HG03175 (cell line): ENCODE measurements at regions not wholly inside any gene's neighbourhood (a gene's known extent, or its start where the extent isn't known, plus 50 kb on each side); places are given as distances from the start of the nearest gene placed in this dataset.
"Not testable (repeated sequence)": the region's sequence is repeated elsewhere in the genome, so short reads cannot be mapped to it uniquely, and the experiment has no call there.

Experiments
- ATAC-seq: cut with Tn5 transposase; IDR thresholded peaks from one replicate; pipeline ENCODE4 v1.9.1; 2021; ENCODE audit warnings: mild to moderate bottlenecking, moderate library complexity; ENCODE audit not compliant: unreplicated experiment

DNA sequence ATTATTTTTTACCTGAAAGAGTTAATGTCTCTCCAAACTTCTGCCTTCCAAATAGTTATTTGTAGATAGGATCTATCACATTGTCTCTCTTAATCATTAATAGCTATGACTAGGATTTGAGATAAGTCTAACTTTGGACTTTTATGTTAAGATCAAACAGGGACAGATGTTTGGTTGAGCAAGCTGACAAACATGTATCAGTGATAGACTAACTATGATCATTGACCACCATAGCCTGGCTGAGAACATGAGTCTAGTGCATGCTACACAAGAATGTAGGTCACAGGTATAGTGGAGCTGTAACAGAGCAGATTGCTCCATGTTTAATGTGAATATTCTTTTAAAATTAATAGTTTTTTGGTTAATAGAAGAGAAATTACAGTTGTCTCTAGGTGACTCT is 52.0 kb downstream of the SYT15B start:
- ATAC-seq: not testable (repeated sequence)

DNA sequence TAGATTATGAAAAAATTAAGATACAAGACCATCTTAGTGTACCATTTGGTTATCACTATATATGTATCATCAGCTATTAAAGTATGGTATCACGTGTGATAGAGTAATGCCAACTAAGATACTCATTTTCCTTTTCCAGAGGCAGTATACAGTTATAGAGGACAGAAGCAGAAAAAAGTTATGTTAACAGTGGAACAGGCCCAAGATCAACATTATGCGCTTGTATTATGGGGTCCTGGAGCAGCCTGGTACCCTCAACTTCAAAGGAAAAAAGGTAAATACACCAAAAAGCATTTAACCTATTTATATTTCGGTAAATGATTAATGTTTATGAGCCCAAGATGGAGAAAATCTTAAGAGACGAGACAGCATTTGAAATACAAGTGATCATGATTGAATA is 52.9 kb downstream of the SYT15B start:
- not testable (repeated sequence) for ATAC-seq

DNA sequence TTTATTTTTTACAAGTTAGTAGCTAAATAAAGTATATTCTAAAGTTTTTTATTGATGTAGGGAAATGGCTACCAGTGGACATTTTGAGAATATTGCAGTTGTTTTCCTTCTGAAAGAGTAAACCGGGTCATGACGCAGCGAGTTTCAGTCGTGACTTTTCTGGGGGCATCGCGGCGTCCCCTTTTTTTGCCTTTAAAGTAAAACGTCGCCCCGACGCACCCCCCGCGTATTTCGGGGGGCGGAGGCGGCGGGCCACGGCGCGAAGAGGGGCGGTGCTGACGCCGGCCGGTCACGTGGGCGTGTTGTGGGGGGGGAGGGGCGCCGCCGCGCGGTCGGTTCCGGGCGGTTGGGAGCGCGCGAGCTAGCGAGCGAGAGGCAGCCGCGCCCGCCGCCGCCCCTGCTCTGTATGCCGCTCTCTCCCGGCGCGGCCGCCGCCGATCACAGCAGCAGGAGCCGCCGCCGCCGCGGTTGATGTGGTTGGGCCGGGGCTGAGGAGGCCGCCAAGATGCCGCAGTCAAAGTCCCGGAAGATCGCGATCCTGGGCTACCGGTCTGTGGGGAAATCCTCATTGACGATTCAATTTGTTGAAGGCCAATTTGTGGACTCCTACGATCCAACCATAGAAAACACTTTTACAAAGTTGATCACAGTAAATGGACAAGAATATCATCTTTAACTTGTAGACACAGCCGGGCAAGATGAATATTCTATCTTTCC is 57.5 kb downstream of the SYT15B start:
- peak; percentile 96 for ATAC-seq

DNA sequence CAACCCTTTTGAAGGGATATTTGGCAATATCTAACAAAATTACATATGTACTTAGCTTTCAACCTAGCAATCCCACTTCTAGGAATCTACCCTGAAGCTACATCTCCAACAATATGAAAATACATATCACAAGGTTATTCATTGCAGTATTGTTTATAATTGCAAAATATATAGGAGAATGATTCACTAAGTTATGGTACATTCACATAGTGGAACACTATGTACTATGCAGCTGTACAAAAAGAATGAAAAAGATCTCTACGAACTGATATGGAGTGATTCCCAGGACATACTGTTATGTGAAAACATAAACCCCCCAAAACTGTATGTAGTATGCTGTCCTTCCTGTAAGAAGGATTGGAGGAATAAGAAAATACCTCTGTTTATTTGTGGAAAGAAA is 62.1 kb downstream of the SYT15B start:
- not testable (repeated sequence) for ATAC-seq

DNA sequence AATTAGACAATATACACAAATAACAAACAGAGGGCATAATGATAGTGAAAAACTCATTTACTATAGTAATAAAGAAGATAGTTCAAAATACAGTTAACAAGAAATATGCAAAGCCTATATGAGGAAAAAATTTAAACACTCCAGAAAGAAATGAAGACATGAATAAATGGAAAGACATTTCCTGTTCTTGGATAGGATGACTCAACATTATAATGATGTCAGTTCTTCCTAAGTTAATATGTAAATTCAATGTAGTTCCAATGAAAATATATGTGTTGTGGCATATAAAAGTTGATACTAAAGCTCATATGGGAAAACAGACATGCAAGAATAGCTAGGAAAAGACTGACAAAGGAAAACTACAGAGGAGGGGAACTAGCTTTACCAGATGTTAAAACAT is 63.5 kb downstream of the SYT15B start:
- ATAC-seq: not testable (repeated sequence)

DNA sequence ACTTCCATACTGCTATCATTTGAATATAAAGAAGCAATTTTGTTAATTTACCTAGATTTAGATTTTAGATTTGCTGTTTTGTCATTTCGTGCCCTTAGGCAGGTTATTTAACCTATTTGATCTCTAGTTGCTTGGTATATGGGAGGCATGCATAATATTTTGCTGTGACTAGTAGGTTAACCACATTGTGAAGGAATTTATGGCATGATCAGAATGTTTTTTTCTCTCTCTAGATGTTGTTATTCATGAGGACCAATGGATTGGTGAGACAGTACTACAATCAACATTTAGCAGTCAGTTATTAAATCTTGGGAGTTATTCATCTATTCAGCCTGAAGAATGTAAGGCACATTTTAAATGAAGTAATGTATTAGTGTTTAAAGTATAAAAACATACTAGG is 67.2 kb downstream of the SYT15B start:
- ATAC-seq: not testable (repeated sequence)

DNA sequence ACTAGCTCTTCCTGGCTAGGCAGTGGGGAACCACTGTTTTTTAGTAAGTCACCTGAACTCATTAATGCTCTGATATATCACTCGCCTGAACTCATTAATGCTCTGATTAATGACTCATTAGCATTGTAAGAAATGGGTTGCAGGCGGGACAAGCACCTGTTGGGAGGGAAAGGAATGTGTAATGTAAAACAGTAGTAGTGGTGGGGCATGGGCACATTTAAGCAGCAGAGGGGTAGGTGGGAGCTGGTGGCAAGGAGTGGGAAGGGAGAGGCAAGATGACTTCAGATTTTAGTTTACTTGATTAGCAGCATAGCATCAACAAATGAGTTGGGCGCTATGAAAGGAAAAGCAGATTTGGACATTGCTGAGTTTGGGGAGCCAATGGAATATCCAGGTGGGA is 68.2 kb downstream of the SYT15B start:
- ATAC-seq: not testable (repeated sequence)

DNA sequence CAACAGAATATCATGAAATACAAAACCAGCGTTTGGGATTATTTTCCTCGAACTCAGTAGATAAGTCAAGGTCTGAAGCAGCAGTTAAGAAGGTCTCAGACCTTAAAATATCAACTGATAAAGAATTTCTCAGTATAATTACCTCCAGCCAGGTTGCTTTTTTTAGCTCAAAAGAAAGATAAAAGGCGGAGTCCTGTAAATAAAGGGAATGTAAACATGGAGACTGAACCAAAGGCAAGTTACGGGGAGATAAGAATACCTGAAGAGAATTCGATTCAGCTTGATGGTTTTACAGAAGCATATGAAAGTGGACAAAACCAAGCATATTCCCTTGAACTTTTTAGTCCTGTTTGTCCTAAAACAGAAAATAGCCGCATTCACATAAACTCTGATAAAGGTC is 73.1 kb downstream of the SYT15B start:
- ATAC-seq: not testable (repeated sequence)

DNA sequence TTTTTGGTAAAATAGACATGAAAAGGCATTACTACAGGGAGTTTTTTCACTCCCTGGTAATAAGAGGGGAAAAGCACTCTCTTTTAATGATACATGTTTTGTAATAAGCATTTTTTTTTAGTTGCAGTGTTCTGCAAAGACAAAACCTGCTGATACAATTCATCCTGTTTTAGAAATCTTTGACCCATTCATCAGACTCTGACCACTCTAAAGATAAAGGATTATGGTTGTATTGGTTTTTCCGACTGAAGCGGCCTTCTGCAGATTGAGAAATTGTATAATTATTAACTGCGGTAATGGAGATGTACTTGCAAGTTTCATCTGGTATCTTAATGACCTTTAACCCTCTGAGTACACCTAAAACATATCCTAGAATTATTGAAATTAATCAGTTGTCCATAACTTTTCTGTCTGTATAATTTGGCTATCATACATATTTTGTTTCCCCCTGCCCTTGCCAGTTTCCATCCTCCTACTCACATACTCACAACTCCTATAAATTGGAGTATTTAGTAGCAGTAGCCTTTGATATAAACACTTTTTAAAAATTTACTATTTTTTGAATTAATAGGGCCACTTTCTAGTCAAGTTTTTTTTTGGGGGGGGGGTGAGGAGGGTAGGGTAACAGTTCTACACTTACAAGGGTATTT is 79.4 kb downstream of the SYT15B start:
- not testable (repeated sequence) for ATAC-seq

DNA sequence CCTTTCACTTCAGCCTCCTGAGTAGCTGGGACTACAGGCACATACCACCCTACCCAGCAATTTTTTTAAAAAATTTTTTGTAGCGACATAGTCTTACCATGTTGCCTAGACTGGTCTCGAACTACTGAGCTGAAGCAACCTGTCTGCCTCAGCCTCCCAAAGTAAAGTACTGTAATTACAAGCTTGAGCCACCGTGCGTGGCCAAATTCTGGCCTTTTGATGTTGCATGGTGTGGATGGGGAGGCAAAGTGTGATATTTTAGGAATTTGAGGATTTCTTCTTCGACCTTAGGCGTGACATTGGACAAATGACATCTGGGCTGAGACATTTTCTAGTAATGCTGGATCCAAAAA is 81.8 kb downstream of the SYT15B start:
- ATAC-seq: not testable (repeated sequence)

DNA sequence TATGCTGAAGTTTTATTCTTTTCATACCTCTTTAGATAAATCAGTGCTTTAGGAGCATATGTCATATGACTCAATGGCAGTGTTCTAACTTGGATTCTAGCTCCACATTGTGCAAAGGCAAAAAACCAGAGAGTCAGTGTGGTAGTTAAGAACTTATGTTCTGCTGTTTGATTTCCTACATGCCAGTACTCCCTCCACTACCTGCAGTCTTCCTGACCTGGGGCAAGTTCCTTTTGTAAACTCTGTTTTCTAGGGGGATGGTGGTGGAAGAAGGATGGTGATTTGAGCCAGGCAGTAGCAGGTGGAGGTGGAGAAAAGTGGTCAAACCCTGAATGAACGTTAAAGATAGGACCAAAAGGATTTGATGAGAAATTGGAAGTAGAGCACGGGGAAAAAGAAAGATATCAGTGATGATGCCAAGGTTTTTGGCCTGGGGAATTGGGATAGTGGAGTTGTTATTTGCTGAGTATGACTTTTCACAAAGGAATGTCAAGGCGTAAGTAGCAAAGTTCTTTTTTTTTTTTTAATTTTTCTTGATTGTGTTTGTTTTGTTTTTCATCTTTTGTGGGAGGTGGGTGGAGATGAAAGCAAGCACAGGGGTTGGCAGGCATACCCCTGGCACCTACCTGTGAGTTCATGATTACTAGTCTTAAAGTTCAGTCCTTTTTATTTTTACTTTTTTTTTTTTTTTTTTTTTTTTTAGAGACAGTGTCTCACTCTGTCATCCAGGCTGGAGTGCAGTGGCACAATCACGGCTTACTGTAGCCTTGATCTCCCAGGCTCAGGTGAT is 82.3 kb downstream of the SYT15B start:
- not testable (repeated sequence) for ATAC-seq

DNA sequence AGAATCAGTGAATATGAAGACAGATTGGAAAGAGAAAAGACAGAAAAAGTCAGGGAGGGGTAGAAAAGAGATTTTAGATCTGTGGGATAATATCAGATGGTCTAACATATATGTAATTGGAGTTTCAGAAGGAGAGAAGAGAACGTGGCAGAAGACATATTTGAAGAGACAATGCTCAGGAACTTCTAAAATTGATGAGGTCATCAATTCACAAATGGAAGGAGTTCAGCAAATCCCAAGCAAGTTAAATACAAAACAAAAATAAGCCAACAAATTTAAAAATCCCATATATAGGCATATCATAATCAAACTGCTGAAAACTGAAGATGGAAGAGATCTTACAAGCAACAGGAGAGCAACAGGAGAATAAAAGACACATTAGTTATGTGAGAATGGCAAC is 87.3 kb downstream of the SYT15B start:
- not testable (repeated sequence) for ATAC-seq

DNA sequence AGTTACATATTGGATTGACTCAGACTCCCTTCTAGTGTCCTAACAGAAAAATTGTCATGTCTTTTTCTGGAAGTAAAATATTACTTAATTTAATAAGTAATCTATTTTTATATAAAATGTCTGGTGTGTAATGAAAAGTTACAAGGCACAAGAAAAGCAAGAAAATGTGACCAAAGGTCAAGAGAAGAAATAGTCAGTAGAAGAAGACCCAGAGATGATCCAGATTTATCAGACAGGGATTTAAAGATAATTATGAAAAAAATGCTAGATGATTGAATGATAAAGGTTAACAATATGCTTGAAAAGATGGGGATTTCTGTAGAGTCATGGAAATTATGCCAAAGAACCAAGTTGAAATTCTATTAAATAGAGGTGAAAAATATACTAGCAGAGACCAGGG is 87.8 kb downstream of the SYT15B start:
- not testable (repeated sequence) for ATAC-seq

DNA sequence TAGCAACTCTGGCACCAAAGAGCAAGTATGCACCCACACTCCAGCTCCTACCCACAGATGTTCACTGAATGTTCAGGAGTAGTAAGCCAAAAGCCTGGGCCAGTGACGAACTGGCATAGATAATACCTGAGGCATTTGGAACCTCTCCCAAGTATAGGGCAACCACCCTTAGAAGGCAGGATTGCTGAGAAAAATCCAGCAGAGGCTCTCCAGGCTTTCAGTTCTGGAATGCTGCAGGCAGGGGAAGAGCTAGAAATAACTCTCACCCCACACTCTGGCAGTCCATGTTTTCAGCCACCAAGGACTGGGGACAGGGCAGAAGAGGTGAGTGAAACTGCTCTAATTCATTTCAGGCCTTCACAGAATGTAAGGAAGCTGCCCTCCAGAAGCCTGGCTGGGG is 90.3 kb downstream of the SYT15B start:
- ATAC-seq: not testable (repeated sequence)

DNA sequence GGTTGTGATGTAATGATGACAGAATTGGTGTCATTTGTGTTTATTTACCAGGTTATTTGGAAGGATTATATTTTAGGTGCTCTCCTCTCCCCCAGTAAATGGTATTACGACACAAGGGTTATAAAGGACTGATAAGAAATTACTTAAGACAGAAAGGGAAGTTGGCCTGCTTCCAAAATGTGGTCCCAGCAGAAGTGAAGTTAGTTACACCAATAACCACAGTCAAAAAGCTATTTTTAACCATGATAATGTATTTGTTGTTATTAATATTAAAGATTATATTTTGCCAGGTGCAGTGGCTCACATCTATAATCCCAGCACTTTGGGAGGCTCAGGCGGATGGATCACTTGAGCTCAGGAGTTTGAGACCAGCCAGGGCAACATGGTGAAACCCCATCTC is 92.5 kb downstream of the SYT15B start:
- ATAC-seq: not testable (repeated sequence)

DNA sequence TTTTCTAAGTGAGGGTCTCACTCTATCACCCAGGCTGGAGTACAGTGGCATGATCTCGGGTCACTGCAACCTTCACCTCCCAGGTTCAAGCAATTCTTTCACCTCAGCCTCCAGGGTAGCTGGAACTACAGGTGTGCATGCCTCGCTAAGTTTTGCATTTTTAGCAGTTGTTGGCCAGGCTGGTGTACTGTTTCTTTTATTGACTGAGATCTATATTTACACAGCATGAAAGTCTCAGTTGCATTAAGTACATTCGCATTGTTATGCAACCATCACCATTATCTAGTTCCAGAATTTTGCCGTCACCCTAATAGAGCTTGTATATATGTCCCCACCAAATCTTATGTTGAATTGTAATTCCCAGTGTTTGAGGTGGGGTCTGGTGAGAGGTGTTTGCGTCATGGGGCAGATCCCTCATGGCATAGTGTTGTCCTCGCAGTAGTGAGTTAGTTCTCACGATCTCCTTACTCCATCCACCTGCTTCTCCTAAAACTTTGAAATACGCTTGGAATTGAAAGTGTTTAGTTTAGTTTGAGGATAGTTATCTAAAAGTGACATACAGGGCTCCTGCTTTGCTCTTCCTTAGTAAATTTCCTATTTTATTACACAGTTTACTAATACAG is 101.3 kb downstream of the SYT15B start:
- ATAC-seq: not testable (repeated sequence)

DNA sequence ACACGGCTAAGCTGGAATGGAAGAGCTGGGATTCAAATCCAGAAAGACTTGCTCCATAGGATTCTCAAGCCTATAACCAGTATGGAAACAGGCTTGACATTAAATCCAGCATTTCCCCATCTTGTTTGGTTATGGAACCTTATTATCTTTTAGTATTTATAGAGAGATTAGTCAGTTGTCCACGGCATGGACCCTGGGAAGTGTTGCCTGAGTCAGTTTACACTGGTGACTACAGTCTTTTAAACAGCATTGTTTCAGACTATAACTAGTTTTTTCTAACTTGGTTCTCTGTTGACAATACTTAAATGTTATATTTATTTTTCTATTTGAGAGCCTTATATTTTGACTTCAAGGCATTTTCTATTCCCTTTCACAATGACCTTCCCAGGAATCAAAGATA is 106.7 kb downstream of the SYT15B start:
- ATAC-seq: not testable (repeated sequence)

DNA sequence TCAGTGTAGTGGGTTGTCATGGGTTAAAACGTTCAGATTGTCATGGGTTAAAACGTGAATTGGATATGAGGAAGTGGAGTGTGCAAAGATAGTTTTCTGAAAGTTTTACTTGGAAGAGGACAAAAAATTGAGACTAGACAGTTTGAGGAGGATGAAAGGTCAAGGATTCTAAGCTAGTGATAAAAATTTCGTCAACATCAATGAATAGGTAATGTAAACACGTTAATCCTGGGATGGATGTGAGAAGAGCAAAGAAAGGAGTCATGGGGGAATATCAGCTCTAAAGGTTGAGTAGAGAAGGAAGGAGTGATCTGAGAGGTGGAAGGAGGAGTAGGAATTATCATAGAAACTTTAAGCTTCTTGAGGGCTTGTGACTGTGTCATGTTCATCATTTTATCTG is 109.2 kb downstream of the SYT15B start:
- ATAC-seq: not testable (repeated sequence)

DNA sequence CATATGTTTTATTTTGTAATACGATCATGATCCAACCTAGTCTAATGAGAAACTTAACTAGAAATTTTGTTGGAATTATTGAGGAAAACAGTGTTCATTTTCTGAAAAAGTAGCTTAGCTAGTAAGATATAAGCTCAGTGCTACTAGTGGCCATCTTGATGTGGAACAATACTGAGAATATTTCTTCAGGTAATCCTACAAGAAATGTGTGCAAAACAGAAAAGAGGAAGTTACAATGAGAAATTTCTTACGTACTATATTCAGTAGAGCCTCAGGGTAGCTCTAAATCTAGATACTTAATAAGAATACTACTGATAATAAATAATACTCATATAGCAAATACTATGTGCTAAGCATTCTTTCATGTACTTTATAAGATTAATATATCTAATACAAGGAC is 114.8 kb downstream of the SYT15B start:
- not testable (repeated sequence) for ATAC-seq

DNA sequence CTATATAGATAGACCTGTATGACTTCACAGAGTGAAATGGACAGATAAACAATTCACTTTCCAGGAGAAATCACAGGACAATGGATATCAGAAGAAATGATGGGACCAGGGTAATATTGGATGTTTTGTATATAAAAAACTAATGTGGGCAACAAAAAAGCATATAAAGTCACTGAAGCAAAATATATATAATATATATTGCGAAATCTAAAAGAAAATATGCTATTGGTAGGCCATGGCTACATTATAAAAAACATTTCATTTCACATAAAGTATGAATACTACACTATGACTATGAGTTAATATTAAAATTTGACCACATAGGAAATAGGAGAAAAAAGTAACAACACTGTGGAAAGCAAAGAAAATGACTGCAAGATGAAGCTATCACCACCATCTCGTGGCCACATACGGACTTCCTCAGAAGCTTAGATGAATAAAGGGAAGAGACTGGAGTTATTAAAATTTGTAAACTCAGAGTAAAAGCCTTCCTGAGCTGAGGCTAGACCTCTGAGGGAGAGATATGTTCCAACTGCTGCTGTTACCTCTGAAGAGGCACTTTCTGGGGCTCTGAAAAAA is 115.8 kb downstream of the SYT15B start:
- ATAC-seq: not testable (repeated sequence)

DNA sequence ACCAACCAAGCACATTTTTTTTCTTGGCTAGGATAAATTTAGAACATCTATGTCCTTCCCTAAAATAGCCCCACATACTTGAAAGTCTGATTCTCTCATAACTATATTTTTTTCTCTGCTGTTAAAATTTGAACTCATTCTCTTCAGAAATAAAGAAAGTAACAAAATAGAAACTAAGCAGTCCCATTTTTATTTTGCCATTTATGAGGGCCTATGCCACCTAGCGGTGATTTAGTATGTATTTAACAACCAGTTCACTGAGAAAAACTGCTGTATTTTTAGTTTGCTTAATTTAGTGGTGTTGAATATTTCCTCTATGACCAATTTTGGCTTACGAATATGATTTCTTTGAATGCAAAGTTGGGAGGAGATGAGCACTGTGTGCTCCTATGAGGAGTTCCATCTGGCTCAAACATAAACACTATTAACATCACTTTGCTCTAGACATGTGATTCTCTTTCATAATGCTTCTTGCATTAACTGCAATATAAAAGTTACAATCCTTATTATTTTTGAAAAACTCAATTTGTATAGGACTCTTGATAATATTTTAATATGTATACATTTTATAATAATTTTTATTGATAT is 116.6 kb downstream of the SYT15B start:
- not testable (repeated sequence) for ATAC-seq
